IMR-90 (cell line): ENCODE measurements at regions not wholly inside any gene's neighbourhood (a gene's known extent, or its start where the extent isn't known, plus 50 kb on each side); places are given as distances from the start of the nearest gene placed in this dataset.

ENCODE experiments used
- ATAC-seq: fragments of 200-7000 bp; cut with Tn5 transposase; 2 replicates; pipeline ENCODE4 v1.9.1; 2020; ENCODE audit warnings: low read depth, mild to moderate bottlenecking, moderate library complexity
- BruUV-seq: library from RNA; stranded (reverse); fragments of 400-500 nt; replicated peaks from 2 replicates; lab custom pipeline; 2021; lab: Mats Ljungman, UMichigan
- CTCF ChIA-PET: fragments of 300-600 bp; formaldehyde crosslinking; extraction: SDS; loops from one replicate; lab custom pipeline; 2021; ENCODE audit warnings: antibody characterized with exemption; lab: Yijun Ruan, JAX
- POLR2A ChIA-PET: fragments of 300-600 bp; sonication (Branson Sonifier 250); formaldehyde crosslinking; loops from one replicate; lab custom pipeline; 2022; ENCODE audit warnings: antibody characterized with exemption; ENCODE audit not compliant: unreplicated experiment; lab: Charles Lee
- DNase-seq: peaks from one replicate; pipeline ENCODE4 v3.0.0; 2013
- H2AFZ ChIP-seq: replicated peaks from 2 replicates; pipeline ENCODE3; 2013; ENCODE audit warnings: low read length, mild to moderate bottlenecking; ENCODE audit not compliant: poor library complexity
- H2AK5ac ChIP-seq: 2 replicates; pipeline ENCODE4 v1.6.1; 2013; ENCODE audit warnings: low read depth, low read length, inconsistent platforms
- H2AK9ac ChIP-seq: replicated peaks from 2 replicates; pipeline ENCODE3; 2013; ENCODE audit warnings: mild to moderate bottlenecking, low read depth, low read length, moderate library complexity; ENCODE audit not compliant: poor library complexity
- H2BK120ac ChIP-seq: 2 replicates; pipeline ENCODE4 v1.6.1; 2013; ENCODE audit warnings: low read depth, low read length, inconsistent platforms
- H2BK15ac ChIP-seq: 3 replicates; pipeline ENCODE4 v1.6.1; 2013; ENCODE audit warnings: low read depth, low read length, inconsistent platforms
- H2BK20ac ChIP-seq: 2 replicates; pipeline ENCODE4 v1.6.1; 2013; ENCODE audit warnings: low read depth, mild to moderate bottlenecking, inconsistent platforms, low read length, moderate library complexity
- H2BK5ac ChIP-seq: 2 replicates; pipeline ENCODE4 v1.6.1; 2013; ENCODE audit warnings: mild to moderate bottlenecking, low read depth, low read length, inconsistent platforms; ENCODE audit not compliant: poor library complexity, severe bottlenecking
- H3K14ac ChIP-seq: replicated peaks from 2 replicates; pipeline ENCODE4 v1.6.1; 2013; ENCODE audit warnings: low read depth, low read length, inconsistent platforms
- H3K18ac ChIP-seq: 2 replicates; pipeline ENCODE4 v1.6.1; 2013; ENCODE audit warnings: low read depth, low read length, control low read depth
- H3K23ac ChIP-seq: 2 replicates; pipeline ENCODE4 v1.6.1; 2013; ENCODE audit warnings: low read depth, low read length, inconsistent platforms
- H3K27ac ChIP-seq: 2 replicates; pipeline ENCODE4 v1.5.1; 2013; ENCODE audit warnings: mild to moderate bottlenecking, control low read depth, low read length; ENCODE audit not compliant: insufficient read depth
- H3K27me3 ChIP-seq: 2 replicates; pipeline ENCODE4 v1.6.1; 2013; ENCODE audit warnings: low read length; ENCODE audit not compliant: control insufficient read depth, insufficient read depth
- H3K36me3 ChIP-seq: 2 replicates; pipeline ENCODE4 v1.6.1; 2013; ENCODE audit warnings: low read length, mixed read lengths; ENCODE audit not compliant: control insufficient read depth, insufficient read depth
- H3K4ac ChIP-seq: 2 replicates; pipeline ENCODE4 v1.6.1; 2013; ENCODE audit warnings: low read depth, low read length, inconsistent platforms
- H3K4me1 ChIP-seq: 2 replicates; pipeline ENCODE4 v1.6.1; 2013; ENCODE audit warnings: low read length, mixed read lengths; ENCODE audit not compliant: control insufficient read depth, insufficient read depth
- H3K4me2 ChIP-seq: 2 replicates; pipeline ENCODE4 v1.6.1; 2013; ENCODE audit warnings: low read depth, mild to moderate bottlenecking, control low read depth, low read length, moderate library complexity
- H3K4me3 ChIP-seq: 2 replicates; pipeline ENCODE4 v1.5.1; 2013; ENCODE audit warnings: low read depth, mild to moderate bottlenecking, control low read depth, low read length, moderate library complexity; ENCODE audit not compliant: insufficient read depth
- H3K56ac ChIP-seq: 2 replicates; pipeline ENCODE4 v1.6.1; 2013; ENCODE audit warnings: low read length, inconsistent platforms; ENCODE audit not compliant: insufficient read depth; ENCODE audit errors: extremely low read depth
- H3K79me1 ChIP-seq, 2 experiments: 2 replicates each; pipeline ENCODE4 v1.6.1; 2013; ENCODE audit warnings: low read length in 2 of 2, inconsistent platforms in 1 of 2, low read depth in 1 of 2
- H3K9ac ChIP-seq: 2 replicates; pipeline ENCODE4 v1.6.1; 2013; ENCODE audit warnings: low read depth, low read length, control low read depth
- H3K9me1 ChIP-seq: 2 replicates; pipeline ENCODE4 v1.6.1; 2013; ENCODE audit warnings: low read length, inconsistent platforms; ENCODE audit not compliant: insufficient read depth
- H3K9me3 ChIP-seq: 2 replicates; pipeline ENCODE4 v1.6.1; 2013; ENCODE audit warnings: low read length; ENCODE audit not compliant: control insufficient read depth, insufficient read depth
- H4K20me1 ChIP-seq: 2 replicates; pipeline ENCODE4 v1.6.1; 2013; ENCODE audit warnings: low read length, inconsistent platforms; ENCODE audit not compliant: insufficient read depth
- H4K5ac ChIP-seq: 2 replicates; pipeline ENCODE4 v1.6.1; 2013; ENCODE audit warnings: mild to moderate bottlenecking, low read depth, low read length, control low read depth
- H4K8ac ChIP-seq, 2 experiments: 2 replicates each; pipeline ENCODE4 v1.6.1; 2013; ENCODE audit warnings: low read depth in 2 of 2, low read length in 2 of 2, control low read depth in 1 of 2, inconsistent platforms in 1 of 2
- H4K91ac ChIP-seq: 2 replicates; pipeline ENCODE4 v1.6.1; 2013; ENCODE audit warnings: low read depth, low read length, inconsistent platforms; ENCODE audit not compliant: insufficient read depth
- BHLHE40 ChIP-seq: fragments of 150-350 bp; IDR thresholded peaks from 2 replicates; pipeline ENCODE4 v1.6.1; 2016; ENCODE audit warnings: mild to moderate bottlenecking, low read depth, low read length
- CEBPB ChIP-seq: IDR thresholded peaks from 2 replicates; pipeline ENCODE4 v1.6.1; 2012; ENCODE audit warnings: low read depth, low read length, improper control_type of control experiment
- CTCF ChIP-seq: conservative IDR thresholded peaks from 2 replicates; pipeline ENCODE4 v1.5.1; 2012; ENCODE audit warnings: mild to moderate bottlenecking, low read depth, low read length, improper control_type of control experiment
- MAFK ChIP-seq: IDR thresholded peaks from 2 replicates; pipeline ENCODE4 v1.6.1; 2012; ENCODE audit warnings: low read depth, low read length, improper control_type of control experiment
- NFE2L2 ChIP-seq: fragments of 150-350 bp; IDR thresholded peaks from 2 replicates; pipeline ENCODE4 v1.6.1; 2016; ENCODE audit warnings: low read depth, mild to moderate bottlenecking, low read length
- RAD21 ChIP-seq: IDR thresholded peaks from 2 replicates; pipeline ENCODE4 v1.6.1; 2012; ENCODE audit warnings: low read length, improper control_type of control experiment
- RCOR1 ChIP-seq: IDR thresholded peaks from 2 replicates; pipeline ENCODE4 v1.6.1; 2012; ENCODE audit warnings: mild to moderate bottlenecking, low read length, improper control_type of control experiment; ENCODE audit not compliant: insufficient replicate concordance
- RFX5 ChIP-seq: IDR thresholded peaks from 2 replicates; pipeline ENCODE4 v1.8.0; 2012; ENCODE audit warnings: low read depth, mild to moderate bottlenecking, low read length, moderate library complexity
- SMC3 ChIP-seq: fragments of 150-350 bp; IDR thresholded peaks from 2 replicates; pipeline ENCODE4 v1.6.1; 2016; ENCODE audit warnings: low read depth, mild to moderate bottlenecking, antibody characterized with exemption, low read length, moderate library complexity
- USF2 ChIP-seq: fragments of 150-350 bp; IDR thresholded peaks from 2 replicates; pipeline ENCODE4 v1.6.1; 2017; ENCODE audit warnings: mild to moderate bottlenecking, antibody characterized with exemption, low read length, low read depth
- WGBS, 2 experiments: methylation state at CpG; one replicate each; pipeline versions ENCODE4 v1.1.5 to v1.1.7; 2013; ENCODE audit warnings: missing lambda C conversion rate in 2 of 2; ENCODE audit not compliant: insufficient read length in 1 of 2; ENCODE audit errors: extremely low coverage in 2 of 2; 5-methylcytosine and 5-hydroxymethylcytosine counted together
- dilution Hi-C: fragments of 300-500 bp; cut with HindIII; formaldehyde crosslinking; loops from one replicate; pipeline ENCODE4 v1.14.3; 2018; ENCODE audit warnings: low sequenced_read_pairs; ENCODE audit not compliant: unreplicated experiment
- in situ Hi-C: fragments of 300-500 bp; cut with MboI; formaldehyde crosslinking; loops from 3 replicates; pipeline ENCODE4 v1.14.3; 2019; ENCODE audit warnings: low sequenced_read_pairs, inconsistent platforms, mixed read lengths
- intact Hi-C: fragments of 100-400 bp; cut with micrococcal nuclease; formaldehyde crosslinking; loops from 2 replicates; pipeline ENCODE4 v1.10.0; 2022

GRCh38 chr2:191499050-191499449 lies 178.9 kb upstream of the NABP1 start:
- H3K36me3 ChIP-seq = no peaks in the 10 kb centered on the region

More at GRCh38 chr2:191499050-191499449, 178.9 kb upstream of the NABP1 start:
- in situ Hi-C loops = loop anchor here (5.0 to 10.0 kb wide), 2 partner anchors 332 to 444 kb away; no protein-coding TSS in a partner anchor
- Histone ChIP-seq H3K79me1 (no peaks in the 10 kb centered on the region), H4K5ac (no peak overlapping the region), H3K14ac (no peak overlapping the region), H4K20me1 (no peaks in the 10 kb centered on the region), H3K56ac (no peak overlapping the region), H3K4me3 (no peak overlapping the region), H4K8ac (no peak overlapping the region), H3K18ac (no peak overlapping the region), H2AFZ (no peak overlapping the region), H2AK9ac (no peak overlapping the region), H3K9me3 (no peaks in the 10 kb centered on the region), H3K4ac (no peak overlapping the region), H2BK15ac (no peak overlapping the region), H4K91ac (no peak overlapping the region), H3K23ac (no peak overlapping the region), H3K4me1 (peaks cover 4% of the 10 kb centered on the region; the same call in 1 of the 2 replicates), H2BK5ac (no peak overlapping the region), H3K9ac (no peak overlapping the region), H3K27ac (no peak overlapping the region), H2AK5ac (no peak overlapping the region), H3K4me2 (no peak overlapping the region), H3K9me1 (peaks cover 3% of the 10 kb centered on the region; the same call in 1 of the 2 replicates), H3K27me3 (no peaks in the 10 kb centered on the region), H2BK120ac (no peak overlapping the region), H2BK20ac (no peak overlapping the region)
- no peak for ATAC-seq
- POLR2A ChIA-PET = no interaction called here
- no CpG with 5 or more reads among the region's 5 CpGs for WGBS, 2 experiments
- intact Hi-C loops = no loop called here
- CTCF ChIA-PET = no interaction called here
- dilution Hi-C loops = no loop called here
- TF ChIP-seq RCOR1 (no peak), SMC3 (no peak), NFE2L2 (no peak), CTCF (no peak), BHLHE40 (no peak), RAD21 (no peak), USF2 (no peak), CEBPB (no peak), RFX5 (no peak), MAFK (no peak)
- no peak for DNase-seq
- BruUV-seq = no TSS peak
